Liver (tissue), 8 donors: ENCODE measurements at regions not wholly inside any gene's neighbourhood (a gene's known extent, or its start where the extent isn't known, plus 50 kb on each side); places are given as distances from the start of the nearest gene placed in this dataset.

Experiments used
- DNase-seq: peaks from one replicate; pipeline ENCODE4 v3.0.0-alpha.2; 2017; ENCODE audit warnings: low spot score
- H3K27ac ChIP-seq, 2 donors: one replicate each; pipeline ENCODE4 v1.7.0; 2013; ENCODE audit warnings: inconsistent platforms in 2 of 2, low read length in 2 of 2, control low read depth in 1 of 2, low read depth in 1 of 2, mild to moderate bottlenecking in 1 of 2
- H3K27me3 ChIP-seq, 4 donors: one replicate each; pipeline versions ENCODE4 v1.6.1 to v1.7.0; 2013; ENCODE audit warnings: low read length in 3 of 4, inconsistent platforms in 1 of 4, mild to moderate bottlenecking in 1 of 4, moderate library complexity in 1 of 4; ENCODE audit not compliant: control insufficient read depth in 4 of 4, insufficient read depth in 4 of 4
- H3K36me3 ChIP-seq, 4 donors: one replicate each; pipeline versions ENCODE4 v1.6.1 to v1.7.0; 2013; ENCODE audit warnings: low read length in 3 of 4, mild to moderate bottlenecking in 3 of 4, low read depth in 1 of 4, moderate library complexity in 1 of 4; ENCODE audit not compliant: control insufficient read depth in 4 of 4, insufficient read depth in 3 of 4
- H3K4me1 ChIP-seq, 4 donors: one replicate each; pipeline versions ENCODE4 v1.6.1 to v1.7.0; 2013; ENCODE audit warnings: low read length in 3 of 4, mild to moderate bottlenecking in 3 of 4, moderate library complexity in 1 of 4; ENCODE audit not compliant: control insufficient read depth in 4 of 4, insufficient read depth in 4 of 4
- H3K4me3 ChIP-seq, 3 donors: one replicate each; pipeline versions ENCODE4 v1.6.1 to v1.7.0; 2013; ENCODE audit warnings: low read length in 3 of 3, control low read depth in 1 of 3, low read depth in 1 of 3, mild to moderate bottlenecking in 1 of 3
- H3K9ac ChIP-seq, 2 donors: one replicate each; pipeline ENCODE4 v1.7.0; 2013; ENCODE audit warnings: low read length in 2 of 2, mild to moderate bottlenecking in 2 of 2, moderate library complexity in 2 of 2, control low read depth in 1 of 2, low read depth in 1 of 2
- H3K9me3 ChIP-seq, 4 donors: one replicate each; pipeline versions ENCODE4 v1.6.1 to v1.7.0; 2013; ENCODE audit warnings: low read length in 3 of 4; ENCODE audit not compliant: control insufficient read depth in 4 of 4
- ATF3 ChIP-seq: IDR thresholded peaks from 2 replicates; pipeline ENCODE4 v1.6.1; 2016; ENCODE audit warnings: antibody characterized with exemption
- EGR1 ChIP-seq, 2 donors: IDR thresholded peaks; 2 replicates each; pipeline ENCODE4 v1.6.1; 2016 to 2018; ENCODE audit warnings: antibody characterized with exemption in 2 of 2, low read depth in 2 of 2
- FOXA1 ChIP-seq: IDR thresholded peaks from 2 replicates; pipeline ENCODE4 v1.6.1; 2016; ENCODE audit warnings: antibody characterized with exemption
- FOXA2 ChIP-seq: IDR thresholded peaks from 2 replicates; pipeline ENCODE4 v1.6.1; 2016; ENCODE audit warnings: antibody characterized with exemption
- GABPA ChIP-seq, 2 donors: IDR thresholded peaks in 1 of 2; conservative IDR thresholded peaks in 1 of 2; 2 replicates each; pipeline ENCODE4 v1.6.1; 2016; ENCODE audit warnings: antibody characterized with exemption in 2 of 2, mild to moderate bottlenecking in 1 of 2, moderate library complexity in 1 of 2
- HNF4A ChIP-seq, 2 donors: conservative IDR thresholded peaks; 2 replicates each; pipeline ENCODE4 v1.6.1; 2016; ENCODE audit warnings: antibody characterized with exemption in 2 of 2, mild to moderate bottlenecking in 2 of 2
- HNF4G ChIP-seq: IDR thresholded peaks from 2 replicates; pipeline ENCODE4 v1.6.1; 2016; ENCODE audit warnings: antibody characterized with exemption
- JUND ChIP-seq, 2 donors: IDR thresholded peaks; 2 replicates each; pipeline ENCODE4 v1.6.1; 2016; ENCODE audit warnings: antibody characterized with exemption in 2 of 2
- MAX ChIP-seq: IDR thresholded peaks from 2 replicates; pipeline ENCODE4 v1.6.1; 2016; ENCODE audit warnings: antibody characterized with exemption
- NR2F2 ChIP-seq: IDR thresholded peaks from 2 replicates; pipeline ENCODE4 v1.6.1; 2016; ENCODE audit warnings: antibody characterized with exemption
- RAD21 ChIP-seq, 2 donors: IDR thresholded peaks; 2 replicates each; pipeline ENCODE4 v1.6.1; 2016; ENCODE audit warnings: antibody characterized with exemption in 2 of 2, mild to moderate bottlenecking in 2 of 2
- RXRA ChIP-seq, 2 donors: IDR thresholded peaks; 2 replicates each; pipeline ENCODE4 v1.6.1; 2017 to 2018; ENCODE audit warnings: antibody characterized with exemption in 2 of 2, mild to moderate bottlenecking in 1 of 2
- SP1 ChIP-seq: IDR thresholded peaks from 2 replicates; pipeline ENCODE4 v1.6.1; 2018; ENCODE audit warnings: antibody characterized with exemption, mild to moderate bottlenecking
- TAF1 ChIP-seq: conservative IDR thresholded peaks from 2 replicates; pipeline ENCODE4 v1.6.1; 2016; ENCODE audit warnings: antibody characterized with exemption, mild to moderate bottlenecking
- YY1 ChIP-seq: IDR thresholded peaks from 2 replicates; pipeline ENCODE4 v1.6.1; 2016; ENCODE audit warnings: antibody characterized with exemption, mild to moderate bottlenecking
- WGBS: extraction: QIAGEN DNeasy Blood & Tissue Kit; methylation state at CpG from one replicate; pipeline ENCODE4 v1.1.7; 2013; 5-methylcytosine and 5-hydroxymethylcytosine counted together
- TF ChIP-seq, protein P1 (sequence below): IDR thresholded peaks from 2 replicates; pipeline ENCODE4 v1.6.1; 2016; ENCODE audit warnings: antibody characterized with exemption
- TF ChIP-seq, protein P2 (sequence below): fragments of 150-350 bp; IDR thresholded peaks from 2 replicates; pipeline ENCODE4 v1.5.1; 2017; ENCODE audit warnings: improper control_type of control experiment, low read depth, low read length; ENCODE audit not compliant: missing input control
- TF ChIP-seq, protein P3 (sequence below): IDR thresholded peaks from 2 replicates; pipeline ENCODE4 v1.6.1; 2016; ENCODE audit warnings: antibody characterized with exemption, mild to moderate bottlenecking
- donor health status: healthy.
- donor health status: healthy.
- donor health status: healthy.
- donor health status: healthy.
- donor health status: healthy.

DNA sequence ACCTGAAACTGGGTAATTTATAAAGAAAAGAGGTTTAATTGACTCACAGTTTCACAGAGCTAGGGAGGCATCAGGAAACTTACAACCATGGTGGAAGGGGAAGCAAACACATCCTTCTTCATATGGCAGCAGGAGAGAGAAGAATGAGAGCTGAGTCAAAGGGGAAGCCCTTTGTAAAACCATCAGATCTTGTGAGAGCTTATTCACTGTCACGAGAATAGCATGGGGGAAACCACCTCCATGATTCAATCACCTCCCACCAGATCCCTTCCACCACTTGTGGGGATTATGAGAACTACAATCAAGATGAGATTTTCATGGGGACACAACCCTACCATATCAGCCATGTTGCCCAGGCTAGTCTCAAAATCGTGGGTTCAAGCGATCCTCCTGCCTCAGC lies 143.4 kb downstream of the FGF18 start:
- Histone ChIP-seq H3K4me3 (no peak overlapping the region), H3K4me1 (no peaks in the 10 kb centered on the region), H3K36me3 (no peaks in the 10 kb centered on the region), H3K9me3 (no peaks in the 10 kb centered on the region), H3K9ac (no peak overlapping the region), H3K27me3 (peaks cover 0 to 3% (median 0%) of the 10 kb centered on the region in 4 donors), H3K27ac (no peak overlapping the region)
- no peak for DNase-seq
- TF ChIP-seq SP1 = no peak
- TF ChIP-seq FOXA1 = no peak
- no peak for TF ChIP-seq JUND (IDR thresholded peaks at IDR 0.05)
- no peak for TF ChIP-seq MAX
- TF ChIP-seq, protein P1, sequence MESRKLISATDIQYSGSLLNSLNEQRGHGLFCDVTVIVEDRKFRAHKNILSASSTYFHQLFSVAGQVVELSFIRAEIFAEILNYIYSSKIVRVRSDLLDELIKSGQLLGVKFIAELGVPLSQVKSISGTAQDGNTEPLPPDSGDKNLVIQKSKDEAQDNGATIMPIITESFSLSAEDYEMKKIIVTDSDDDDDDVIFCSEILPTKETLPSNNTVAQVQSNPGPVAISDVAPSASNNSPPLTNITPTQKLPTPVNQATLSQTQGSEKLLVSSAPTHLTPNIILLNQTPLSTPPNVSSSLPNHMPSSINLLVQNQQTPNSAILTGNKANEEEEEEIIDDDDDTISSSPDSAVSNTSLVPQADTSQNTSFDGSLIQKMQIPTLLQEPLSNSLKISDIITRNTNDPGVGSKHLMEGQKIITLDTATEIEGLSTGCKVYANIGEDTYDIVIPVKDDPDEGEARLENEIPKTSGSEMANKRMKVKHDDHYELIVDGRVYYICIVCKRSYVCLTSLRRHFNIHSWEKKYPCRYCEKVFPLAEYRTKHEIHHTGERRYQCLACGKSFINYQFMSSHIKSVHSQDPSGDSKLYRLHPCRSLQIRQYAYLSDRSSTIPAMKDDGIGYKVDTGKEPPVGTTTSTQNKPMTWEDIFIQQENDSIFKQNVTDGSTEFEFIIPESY = no peak
- TF ChIP-seq, protein P2, sequence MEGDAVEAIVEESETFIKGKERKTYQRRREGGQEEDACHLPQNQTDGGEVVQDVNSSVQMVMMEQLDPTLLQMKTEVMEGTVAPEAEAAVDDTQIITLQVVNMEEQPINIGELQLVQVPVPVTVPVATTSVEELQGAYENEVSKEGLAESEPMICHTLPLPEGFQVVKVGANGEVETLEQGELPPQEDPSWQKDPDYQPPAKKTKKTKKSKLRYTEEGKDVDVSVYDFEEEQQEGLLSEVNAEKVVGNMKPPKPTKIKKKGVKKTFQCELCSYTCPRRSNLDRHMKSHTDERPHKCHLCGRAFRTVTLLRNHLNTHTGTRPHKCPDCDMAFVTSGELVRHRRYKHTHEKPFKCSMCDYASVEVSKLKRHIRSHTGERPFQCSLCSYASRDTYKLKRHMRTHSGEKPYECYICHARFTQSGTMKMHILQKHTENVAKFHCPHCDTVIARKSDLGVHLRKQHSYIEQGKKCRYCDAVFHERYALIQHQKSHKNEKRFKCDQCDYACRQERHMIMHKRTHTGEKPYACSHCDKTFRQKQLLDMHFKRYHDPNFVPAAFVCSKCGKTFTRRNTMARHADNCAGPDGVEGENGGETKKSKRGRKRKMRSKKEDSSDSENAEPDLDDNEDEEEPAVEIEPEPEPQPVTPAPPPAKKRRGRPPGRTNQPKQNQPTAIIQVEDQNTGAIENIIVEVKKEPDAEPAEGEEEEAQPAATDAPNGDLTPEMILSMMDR = no peak
- no peak for TF ChIP-seq TAF1
- TF ChIP-seq RAD21 (IDR thresholded peaks at IDR 0.05) = no peak
- TF ChIP-seq ATF3 = no peak
- no peak for TF ChIP-seq FOXA2
- TF ChIP-seq EGR1 (IDR thresholded peaks at IDR 0.05; ENCODE audit: low read depth in 2 of 2) = no peak
- no peak for TF ChIP-seq NR2F2
- 82% methylated on average over 3 of the region's 3 CpGs for WGBS

GRCh38 chr5:171568389-171568788 lies 148.9 kb downstream of the FGF18 start:
- WGBS = 65% methylated on average over 1 of the region's 1 CpG
- peaks cover 0 to 14% (median 4%) of the 10 kb centered on the region in 4 donors for H3K9me3 ChIP-seq
- no peak overlapping the region for H3K27ac ChIP-seq
- no peak overlapping the region for H3K4me3 ChIP-seq
- no peaks in the 10 kb centered on the region for H3K27me3 ChIP-seq
- H3K9ac ChIP-seq = no peak overlapping the region
- no peak for DNase-seq
- no peaks in the 10 kb centered on the region for H3K36me3 ChIP-seq
- no peaks in the 10 kb centered on the region for H3K4me1 ChIP-seq
- TF ChIP-seq EGR1 (IDR thresholded peaks at IDR 0.05; ENCODE audit: low read depth in 2 of 2) (no peak), JUND (IDR thresholded peaks at IDR 0.05) (no peak), RAD21 (IDR thresholded peaks at IDR 0.05) (no peak), GABPA (IDR thresholded peaks at IDR 0.05 in 1 of 2, conservative IDR thresholded peaks at IDR 0.05 in 1 of 2) (no peak), ATF3 (no peak), SP1 (no peak), HNF4A (conservative IDR thresholded peaks at IDR 0.05) (no peak), HNF4G (no peak), TAF1 (no peak), YY1 (no peak), MAX (no peak), NR2F2 (no peak), FOXA1 (no peak), FOXA2 (no peak), RXRA (IDR thresholded peaks at IDR 0.05) (no peak)
- TF ChIP-seq, protein P1 = no peak
- TF ChIP-seq, protein P2 = no peak
- TF ChIP-seq, protein P3, sequence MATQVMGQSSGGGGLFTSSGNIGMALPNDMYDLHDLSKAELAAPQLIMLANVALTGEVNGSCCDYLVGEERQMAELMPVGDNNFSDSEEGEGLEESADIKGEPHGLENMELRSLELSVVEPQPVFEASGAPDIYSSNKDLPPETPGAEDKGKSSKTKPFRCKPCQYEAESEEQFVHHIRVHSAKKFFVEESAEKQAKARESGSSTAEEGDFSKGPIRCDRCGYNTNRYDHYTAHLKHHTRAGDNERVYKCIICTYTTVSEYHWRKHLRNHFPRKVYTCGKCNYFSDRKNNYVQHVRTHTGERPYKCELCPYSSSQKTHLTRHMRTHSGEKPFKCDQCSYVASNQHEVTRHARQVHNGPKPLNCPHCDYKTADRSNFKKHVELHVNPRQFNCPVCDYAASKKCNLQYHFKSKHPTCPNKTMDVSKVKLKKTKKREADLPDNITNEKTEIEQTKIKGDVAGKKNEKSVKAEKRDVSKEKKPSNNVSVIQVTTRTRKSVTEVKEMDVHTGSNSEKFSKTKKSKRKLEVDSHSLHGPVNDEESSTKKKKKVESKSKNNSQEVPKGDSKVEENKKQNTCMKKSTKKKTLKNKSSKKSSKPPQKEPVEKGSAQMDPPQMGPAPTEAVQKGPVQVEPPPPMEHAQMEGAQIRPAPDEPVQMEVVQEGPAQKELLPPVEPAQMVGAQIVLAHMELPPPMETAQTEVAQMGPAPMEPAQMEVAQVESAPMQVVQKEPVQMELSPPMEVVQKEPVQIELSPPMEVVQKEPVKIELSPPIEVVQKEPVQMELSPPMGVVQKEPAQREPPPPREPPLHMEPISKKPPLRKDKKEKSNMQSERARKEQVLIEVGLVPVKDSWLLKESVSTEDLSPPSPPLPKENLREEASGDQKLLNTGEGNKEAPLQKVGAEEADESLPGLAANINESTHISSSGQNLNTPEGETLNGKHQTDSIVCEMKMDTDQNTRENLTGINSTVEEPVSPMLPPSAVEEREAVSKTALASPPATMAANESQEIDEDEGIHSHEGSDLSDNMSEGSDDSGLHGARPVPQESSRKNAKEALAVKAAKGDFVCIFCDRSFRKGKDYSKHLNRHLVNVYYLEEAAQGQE = no peak
